HEK293 (cell line): ENCODE measurements at regions not wholly inside any gene's neighbourhood (a gene's known extent, or its start where the extent isn't known, plus 50 kb on each side); places are given as distances from the start of the nearest gene placed in this dataset.

ENCODE experiments used
- CTCF ChIA-PET: fragments of 350-600 bp; formaldehyde crosslinking; extraction: SDS; loops from one replicate; lab custom pipeline; 2021; ENCODE audit warnings: antibody characterized with exemption; lab: Yijun Ruan, JAX
- POLR2A ChIA-PET: fragments of 300-600 bp; formaldehyde crosslinking; extraction: SDS; loops from one replicate; lab custom pipeline; 2020; ENCODE audit warnings: antibody characterized with exemption, inconsistent platforms; lab: Yijun Ruan, JAX
- H3K27ac ChIP-seq: fragments of 200-500 bp; sonication (Bioruptor generic); 2 replicates; pipeline ENCODE4 v1.5.1; 2014; ENCODE audit warnings: low read depth, low read length, control low read depth, inconsistent platforms; ENCODE audit errors: extremely low read depth
- H3K36me3 ChIP-seq, 2 experiments: fragments of 200-500 bp in 1 of 2; sonication (Bioruptor generic) in 1 of 2; 1 replicate in 1 of 2; 2 replicates in 1 of 2; pipeline ENCODE4 v1.5.1; 2014 to 2017; ENCODE audit warnings: inconsistent platforms in 2 of 2, low read length in 2 of 2; ENCODE audit not compliant: control insufficient read depth in 2 of 2, insufficient read depth in 1 of 2
- H3K4me1 ChIP-seq: fragments of 200-500 bp; sonication (Bioruptor generic); 2 replicates; pipeline ENCODE4 v1.5.1; 2014; ENCODE audit warnings: mild to moderate bottlenecking, low read length, inconsistent platforms; ENCODE audit not compliant: control insufficient read depth, insufficient read depth
- H3K4me3 ChIP-seq: 2 replicates; pipeline ENCODE4 v1.5.1; 2011; ENCODE audit warnings: low read depth, mild to moderate bottlenecking, control low read depth, low read length, moderate library complexity
- H3K9me3 ChIP-seq: fragments of 200-500 bp; sonication (Bioruptor generic); 2 replicates; pipeline ENCODE4 v1.5.1; 2014; ENCODE audit warnings: low read depth, low read length, inconsistent platforms; ENCODE audit not compliant: control insufficient read depth, insufficient read depth
- AEBP2 ChIP-seq: fragments of 450-650 bp; formaldehyde crosslinking; IDR thresholded peaks from 2 replicates; pipeline ENCODE4 v1.5.1; 2016; ENCODE audit warnings: missing biosample characterization, missing genetic modification characterization, borderline replicate concordance
- BCL6B ChIP-seq: fragments of 450-650 bp; formaldehyde crosslinking; IDR thresholded peaks from 2 replicates; pipeline ENCODE4 v1.5.1; 2017; ENCODE audit warnings: missing biosample characterization, missing genetic modification characterization
- HOXD13 ChIP-seq: sonication (generic); formaldehyde crosslinking; IDR thresholded peaks from 2 replicates; pipeline ENCODE4 v1.8.0; 2022; ENCODE audit warnings: missing genetic modification reagents, borderline replicate concordance
- KLF7 ChIP-seq: fragments of 450-650 bp; formaldehyde crosslinking; IDR thresholded peaks from 2 replicates; pipeline ENCODE4 v1.5.1; 2016; ENCODE audit warnings: missing biosample characterization, missing genetic modification characterization, borderline replicate concordance
- REPIN1 ChIP-seq: fragments of 450-650 bp; formaldehyde crosslinking; IDR thresholded peaks from 2 replicates; pipeline ENCODE4 v1.5.1; 2017; ENCODE audit warnings: missing biosample characterization, missing genetic modification characterization, low read depth
- SALL2 ChIP-seq: fragments of 450-650 bp; formaldehyde crosslinking; IDR thresholded peaks from 2 replicates; pipeline ENCODE4 v1.5.0; 2017; ENCODE audit warnings: missing biosample characterization, mild to moderate bottlenecking, missing genetic modification characterization, borderline replicate concordance
- ZBTB21 ChIP-seq: fragments of 450-650 bp; formaldehyde crosslinking; IDR thresholded peaks from 2 replicates; pipeline ENCODE4 v1.5.1; 2017; ENCODE audit warnings: missing biosample characterization, missing genetic modification characterization
- ZBTB44 ChIP-seq: fragments of 450-650 bp; IDR thresholded peaks from 2 replicates; pipeline ENCODE4 v1.5.1; 2018; ENCODE audit warnings: missing biosample characterization, mild to moderate bottlenecking, missing genetic modification characterization
- ZBTB49 ChIP-seq: fragments of 450-650 bp; formaldehyde crosslinking; IDR thresholded peaks from 2 replicates; pipeline ENCODE4 v1.5.1; 2016; ENCODE audit warnings: missing biosample characterization, missing genetic modification characterization, low read depth
- ZBTB6 ChIP-seq: fragments of 450-650 bp; formaldehyde crosslinking; IDR thresholded peaks from 2 replicates; pipeline ENCODE4 v1.5.1; 2017; ENCODE audit warnings: missing biosample characterization, missing genetic modification characterization
- ZFHX2 ChIP-seq: fragments of 450-650 bp; formaldehyde crosslinking; conservative IDR thresholded peaks from 2 replicates; pipeline ENCODE4 v1.5.1; 2016; ENCODE audit warnings: missing biosample characterization, missing genetic modification characterization
- ZFP37 ChIP-seq: fragments of 450-650 bp; formaldehyde crosslinking; IDR thresholded peaks from 2 replicates; pipeline ENCODE4 v1.5.1; 2016; ENCODE audit warnings: missing biosample characterization, missing genetic modification characterization
- ZNF146 ChIP-seq: fragments of 450-650 bp; formaldehyde crosslinking; IDR thresholded peaks from 2 replicates; pipeline ENCODE4 v1.5.1; 2016; ENCODE audit warnings: missing biosample characterization, missing genetic modification characterization
- ZNF175 ChIP-seq: fragments of 450-650 bp; formaldehyde crosslinking; IDR thresholded peaks from 2 replicates; pipeline ENCODE4 v1.5.1; 2016; ENCODE audit warnings: missing biosample characterization, missing genetic modification characterization
- ZNF211 ChIP-seq: fragments of 450-650 bp; formaldehyde crosslinking; IDR thresholded peaks from 2 replicates; pipeline ENCODE4 v1.5.1; 2016; ENCODE audit warnings: low read depth, missing biosample characterization, missing genetic modification characterization
- ZNF324 ChIP-seq: fragments of 450-650 bp; formaldehyde crosslinking; IDR thresholded peaks from 2 replicates; pipeline ENCODE4 v1.5.1; 2016; ENCODE audit warnings: missing biosample characterization, missing genetic modification characterization
- ZNF341 ChIP-seq: fragments of 450-650 bp; formaldehyde crosslinking; IDR thresholded peaks from 2 replicates; pipeline ENCODE4; 2016; ENCODE audit warnings: low read depth, missing biosample characterization, missing genetic modification characterization
- ZNF398 ChIP-seq: fragments of 450-650 bp; formaldehyde crosslinking; IDR thresholded peaks from 2 replicates; pipeline ENCODE4 v1.5.1; 2017; ENCODE audit warnings: missing biosample characterization, missing genetic modification characterization
- ZNF416 ChIP-seq: fragments of 450-650 bp; formaldehyde crosslinking; IDR thresholded peaks from 2 replicates; pipeline ENCODE4 v1.5.1; 2016; ENCODE audit warnings: missing biosample characterization, missing genetic modification characterization
- ZNF426 ChIP-seq: fragments of 450-650 bp; formaldehyde crosslinking; IDR thresholded peaks from 2 replicates; pipeline ENCODE4 v1.5.1; 2017; ENCODE audit warnings: missing biosample characterization, missing genetic modification characterization, mild to moderate bottlenecking, inconsistent platforms, moderate library complexity
- ZNF449 ChIP-seq: fragments of 450-650 bp; formaldehyde crosslinking; IDR thresholded peaks from 2 replicates; pipeline ENCODE4 v1.5.1; 2017; ENCODE audit warnings: missing biosample characterization, mild to moderate bottlenecking, missing genetic modification characterization, moderate library complexity
- ZNF658 ChIP-seq: fragments of 450-650 bp; formaldehyde crosslinking; IDR thresholded peaks from 2 replicates; pipeline ENCODE4; 2016; ENCODE audit warnings: missing biosample characterization, missing genetic modification characterization
- ZNF785 ChIP-seq: fragments of 450-650 bp; formaldehyde crosslinking; IDR thresholded peaks from 2 replicates; pipeline ENCODE4 v1.5.1; 2016; ENCODE audit warnings: missing biosample characterization, missing genetic modification characterization

GRCh38 chr18:25490316-25490715, 138.3 kb upstream of the ZNF521 start (continued):
- TF ChIP-seq AEBP2 (tag by site-specific recombination): no peak
- TF ChIP-seq ZBTB49 (tag by site-specific recombination): no peak
- no peak for TF ChIP-seq ZFHX2
- TF ChIP-seq ZNF658 (tag by site-specific recombination): no peak
- TF ChIP-seq ZNF449 (tag by site-specific recombination): no peak
- TF ChIP-seq REPIN1 (tag by site-specific recombination): no peak
- no peak for TF ChIP-seq ZNF146 (tag by site-specific recombination)
- TF ChIP-seq ZBTB44: no peak

- H3K4me1 ChIP-seq: no peaks in the 10 kb centered on the region
- H3K9me3 ChIP-seq: no peaks in the 10 kb centered on the region
- TF ChIP-seq ZBTB6 (tag by site-specific recombination): no peak
- TF ChIP-seq ZNF398 (tag by site-specific recombination): no peak
- TF ChIP-seq BCL6B: no peak
- TF ChIP-seq ZNF175: no peak
- TF ChIP-seq ZNF341 (tag by site-specific recombination): no peak
- no peak for TF ChIP-seq ZNF785 (tag by site-specific recombination)
- TF ChIP-seq KLF7 (tag by site-specific recombination): no peak
- TF ChIP-seq ZNF416 (tag by site-specific recombination): no peak
- TF ChIP-seq ZFP37 (tag by site-specific recombination): no peak
- no peak for TF ChIP-seq HOXD13 (CRISPR knock-in tag)
- TF ChIP-seq ZNF426 (tag by site-specific recombination): no peak
- TF ChIP-seq ZNF211 (tag by site-specific recombination): no peak
- no peak for TF ChIP-seq ZNF324 (tag by site-specific recombination)
- no peak for TF ChIP-seq ZBTB21
- no peak for TF ChIP-seq SALL2 (tag by site-specific recombination)
- TF ChIP-seq, all 188 proteins: peak for 0
- ChIA-PET CTCF (no interaction called here), POLR2A (no interaction called here)
- no peak overlapping the region for H3K27ac ChIP-seq
- H3K4me3 ChIP-seq: no peak overlapping the region
- H3K36me3 ChIP-seq: no peaks in the 10 kb centered on the region
Measured at GRCh38 chr18:25473008-25473407, 121.0 kb upstream of the ZNF521 start.
